22Rv1 (cell line): ENCODE measurements at regions not wholly inside any gene's neighbourhood (a gene's known extent, or its start where the extent isn't known, plus 50 kb on each side); places are given as distances from the start of the nearest gene placed in this dataset.
A peak's percentile ranks its signal among the peaks of the same experiment; 100 is the strongest.

Source experiments
- CTCF ChIP-seq: fragments of 450-650 bp; IDR thresholded peaks from 2 replicates; pipeline ENCODE4 v1.5.1; 2017; ENCODE audit warnings: mild to moderate bottlenecking
- ZFX ChIP-seq: fragments of 450-650 bp; IDR thresholded peaks from 2 replicates; pipeline ENCODE4 v1.6.1; 2017; ENCODE audit warnings: antibody characterized with exemption, borderline replicate concordance

GRCh38 chrX:63918611-63919010 is 133.6 kb upstream of the ARHGEF9 start:
- peak; percentile 16; the same call in 1 of the 2 replicates for TF ChIP-seq CTCF
- no peak for TF ChIP-seq ZFX
